ENCODE measurements at regions not wholly inside any gene's neighbourhood (a gene's known extent, or its start where the extent isn't known, plus 50 kb on each side); places are given as distances from the start of the nearest gene placed in this dataset.

GRCh38 chr20:23230766-23231385 lies 119.7 kb upstream of the NXT1 start (continued):
- no peak for TF ChIP-seq ZNF747 (tag by site-specific recombination; IDR thresholded peaks at IDR 0.05)
- no peak for TF ChIP-seq ZBTB1 (tag by site-specific recombination; IDR thresholded peaks at IDR 0.05)
- TF ChIP-seq ZFP41 (tag by site-specific recombination; IDR thresholded peaks at IDR 0.05; ENCODE audit: borderline replicate concordance): no peak
- no peak for TF ChIP-seq ZNF18 (tag by site-specific recombination; IDR thresholded peaks at IDR 0.05)
- TF ChIP-seq KLF7 (tag by site-specific recombination; IDR thresholded peaks at IDR 0.05; ENCODE audit: borderline replicate concordance): no peak
- TF ChIP-seq ZNF768 (tag by site-specific recombination; IDR thresholded peaks at IDR 0.05): no peak
- TF ChIP-seq WT1 (tag by site-specific recombination; IDR thresholded peaks at IDR 0.05): no peak
- TF ChIP-seq ZNF155 (tag by site-specific recombination; IDR thresholded peaks at IDR 0.05): no peak
- TF ChIP-seq ZIC2 (tag by site-specific recombination; IDR thresholded peaks at IDR 0.05): no peak
- TF ChIP-seq ZNF629 (tag by site-specific recombination; IDR thresholded peaks at IDR 0.05): no peak
- TF ChIP-seq ZNF561 (tag by site-specific recombination; IDR thresholded peaks at IDR 0.05; ENCODE audit: borderline replicate concordance): no peak

GRCh38 chr20:23229989-23230388 lies 120.6 kb upstream of the NXT1 start:
- H3K36me3 ChIP-seq (ENCODE audit: control insufficient read depth in 2 of 2, insufficient read depth in 1 of 2, low read length in 2 of 2): no peaks in the 10 kb centered on the region
- ChIA-PET CTCF (no interaction called here), POLR2A (no interaction called here)
- no peak overlapping the region for H3K27ac ChIP-seq (ENCODE audit: extremely low read depth, low read depth, low read length)
- no peak overlapping the region for H3K4me3 ChIP-seq (ENCODE audit: low read depth, low read length)
- TF ChIP-seq ZNF639 (tag by site-specific recombination; IDR thresholded peaks at IDR 0.05) (no peak), ATF2 (tag by site-specific recombination; IDR thresholded peaks at IDR 0.05; ENCODE audit: low read depth) (no peak), BCL11B (tag by site-specific recombination; IDR thresholded peaks at IDR 0.05; ENCODE audit: low read depth) (no peak), OSR2 (tag by site-specific recombination; IDR thresholded peaks at IDR 0.05) (no peak), ZNF513 (tag by site-specific recombination; IDR thresholded peaks at IDR 0.05) (no peak), ZNF274 (IDR thresholded peaks at IDR 0.05; ENCODE audit: low read length) (no peak), ZNF274 (tag by site-specific recombination; IDR thresholded peaks at IDR 0.05; ENCODE audit: borderline replicate concordance) (no peak), ZNF394 (tag by site-specific recombination; IDR thresholded peaks at IDR 0.05; ENCODE audit: borderline replicate concordance) (no peak), ZNF629 (tag by site-specific recombination; IDR thresholded peaks at IDR 0.05) (no peak), SETDB1 (IDR thresholded peaks at IDR 0.05; ENCODE audit: insufficient read length, low read length) (no peak)
- no peaks in the 10 kb centered on the region for H3K4me1 ChIP-seq (ENCODE audit: control insufficient read depth, insufficient read depth, low read length)
- H3K9me3 ChIP-seq (ENCODE audit: control insufficient read depth, insufficient read depth, low read depth, low read length): no peaks in the 10 kb centered on the region
